ENCODE measurements at regions not wholly inside any gene's neighbourhood (a gene's known extent, or its start where the extent isn't known, plus 50 kb on each side); places are given as distances from the start of the nearest gene placed in this dataset.

DNA sequence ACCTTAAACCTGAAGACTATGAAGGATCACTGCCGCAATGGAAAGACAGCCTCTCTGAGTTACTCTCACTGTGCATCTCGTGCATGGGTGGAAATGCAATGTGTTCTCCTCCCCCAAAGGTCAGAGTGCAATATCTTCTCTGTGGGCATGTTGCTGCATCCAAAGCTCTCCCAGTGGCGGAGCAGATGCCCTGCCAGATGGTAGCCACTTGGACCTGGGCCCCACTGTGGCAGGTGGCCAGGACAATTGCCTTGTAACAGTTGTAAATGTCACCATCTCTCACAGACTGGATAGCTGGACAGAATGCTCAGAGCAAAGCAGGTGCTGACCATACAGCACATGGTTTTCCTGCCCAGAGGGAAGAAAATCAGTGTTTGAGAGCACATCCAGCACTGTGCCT, 542.0 kb downstream of the FAM181B start:
- no peak for DNase-seq (ENCODE audit: low spot score)
- Histone ChIP-seq H3K9ac (ENCODE audit: low read depth, low read length, poor library complexity) (no peak overlapping the region), H3K14ac (ENCODE audit: low read length) (no peak overlapping the region), H2AFZ (ENCODE audit: low read length) (no peak overlapping the region), H4K91ac (ENCODE audit: low read depth, low read length, poor library complexity) (no peak overlapping the region), H2BK120ac (ENCODE audit: low read depth, low read length) (no peak overlapping the region), H2BK5ac (ENCODE audit: low read length) (no peak overlapping the region), H3K23ac (ENCODE audit: low read depth, low read length, poor library complexity) (no peak overlapping the region), H3K4me3 (ENCODE audit: low read length in 2 of 2) (no peak overlapping the region), H3K79me1 (ENCODE audit: low read depth, low read length) (no peaks in the 10 kb centered on the region), H3K27me3 (ENCODE audit: control insufficient read depth in 3 of 3, insufficient read depth in 3 of 3, low read depth in 1 of 3, low read length in 3 of 3) (no peaks in the 10 kb centered on the region), H3K4ac (ENCODE audit: low read length) (no peak overlapping the region), H3K27ac (replicated peaks; ENCODE audit: low read length) (no peak overlapping the region), H2BK12ac (ENCODE audit: low read length) (no peak overlapping the region), H3K9me3 (replicated peaks in 1 of 2; ENCODE audit: control insufficient read depth in 2 of 2, insufficient read depth in 1 of 2, low read depth in 1 of 2, low read length in 2 of 2) (no peaks in the 10 kb centered on the region), H2BK15ac (ENCODE audit: low read length) (no peak overlapping the region), H3K4me2 (ENCODE audit: insufficient read depth, low read length, poor library complexity, severe bottlenecking) (no peak overlapping the region), H4K8ac (ENCODE audit: low read depth, low read length) (no peak overlapping the region), H2AK5ac (ENCODE audit: low read depth, low read length) (no peak overlapping the region), H3K4me1 (ENCODE audit: control insufficient read depth in 2 of 2, insufficient read depth in 1 of 2, low read depth in 1 of 2, low read length in 2 of 2) (no peaks in the 10 kb centered on the region), H3K18ac (ENCODE audit: low read length) (no peak overlapping the region), H3K36me3 (replicated peaks in 1 of 2; ENCODE audit: control insufficient read depth in 2 of 2, insufficient read depth in 2 of 2, low read length in 2 of 2) (no peaks in the 10 kb centered on the region)
- no CpG with 5 or more reads among the region's 3 CpGs for WGBS, 2 donors (ENCODE audit: extremely low coverage in 2 of 2, insufficient read length in 2 of 2, insufficient replicate concordance in 1 of 2)

GRCh38 chr11:82185925-82186324, 547.7 kb downstream of the FAM181B start:
- no peak overlapping the region for H3K18ac ChIP-seq (ENCODE audit: low read length)
- H3K27me3 ChIP-seq (ENCODE audit: control insufficient read depth in 3 of 3, insufficient read depth in 3 of 3, low read depth in 1 of 3, low read length in 3 of 3): no peaks in the 10 kb centered on the region
- no peak overlapping the region for H2BK12ac ChIP-seq (ENCODE audit: low read length)
- no peak for DNase-seq (ENCODE audit: low spot score)
- H3K14ac ChIP-seq (ENCODE audit: low read length): no peak overlapping the region
- no peak overlapping the region for H3K4me3 ChIP-seq (ENCODE audit: low read length in 2 of 2)
- H2BK15ac ChIP-seq (ENCODE audit: low read length): no peak overlapping the region
- no peak overlapping the region for H2AFZ ChIP-seq (ENCODE audit: low read length)
- no peak overlapping the region for H2AK5ac ChIP-seq (ENCODE audit: low read depth, low read length)
- H3K4me1 ChIP-seq (ENCODE audit: control insufficient read depth in 2 of 2, insufficient read depth in 1 of 2, low read depth in 1 of 2, low read length in 2 of 2): no peaks in the 10 kb centered on the region
- H2BK120ac ChIP-seq (ENCODE audit: low read depth, low read length): no peak overlapping the region
- no peak overlapping the region for H3K4me2 ChIP-seq (ENCODE audit: insufficient read depth, low read length, poor library complexity, severe bottlenecking)
- no CpG with 5 or more reads among the region's 3 CpGs for whole genome bisulfite sequencing, 2 donors (ENCODE audit: extremely low coverage in 2 of 2, insufficient read length in 2 of 2, insufficient replicate concordance in 1 of 2)
- H3K79me1 ChIP-seq (ENCODE audit: low read depth, low read length): no peaks in the 10 kb centered on the region
- H4K8ac ChIP-seq (ENCODE audit: low read depth, low read length): no peak overlapping the region
- H3K9ac ChIP-seq (ENCODE audit: low read depth, low read length, poor library complexity): no peak overlapping the region
- no peak overlapping the region for H3K23ac ChIP-seq (ENCODE audit: low read depth, low read length, poor library complexity)
- H3K4ac ChIP-seq (ENCODE audit: low read length): no peak overlapping the region
- no peaks in the 10 kb centered on the region for H3K9me3 ChIP-seq (replicated peaks in 1 of 2; ENCODE audit: control insufficient read depth in 2 of 2, insufficient read depth in 1 of 2, low read depth in 1 of 2, low read length in 2 of 2)
- H3K27ac ChIP-seq (replicated peaks; ENCODE audit: low read length): no peak overlapping the region
- H2BK5ac ChIP-seq (ENCODE audit: low read length): no peak overlapping the region
- H3K36me3 ChIP-seq (replicated peaks in 1 of 2; ENCODE audit: control insufficient read depth in 2 of 2, insufficient read depth in 2 of 2, low read length in 2 of 2): no peaks in the 10 kb centered on the region
- H4K91ac ChIP-seq (ENCODE audit: low read depth, low read length, poor library complexity): no peak overlapping the region

DNA sequence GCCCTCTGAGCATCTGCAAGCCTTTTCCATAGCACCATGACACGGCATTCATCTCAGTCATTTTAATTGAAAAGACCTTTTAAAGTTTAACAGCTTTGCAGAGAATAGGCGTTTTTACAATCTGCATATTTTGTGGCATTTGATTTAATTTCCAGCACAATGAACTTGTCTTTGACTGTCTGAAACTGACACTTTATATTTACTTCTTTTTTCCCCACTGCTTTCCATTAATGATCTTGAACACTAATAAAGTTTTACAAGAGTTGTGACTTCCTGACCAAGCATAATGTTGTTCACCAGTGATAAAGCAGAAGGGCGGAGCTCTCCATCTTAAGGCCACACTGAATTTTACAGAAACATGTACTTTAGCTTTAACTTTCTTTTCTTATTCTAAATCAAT, 548.7 kb downstream of the FAM181B start:
- Histone ChIP-seq H2BK5ac (ENCODE audit: low read length) (no peak overlapping the region), H3K4ac (ENCODE audit: low read length) (no peak overlapping the region), H2BK120ac (ENCODE audit: low read depth, low read length) (no peak overlapping the region)

DNA sequence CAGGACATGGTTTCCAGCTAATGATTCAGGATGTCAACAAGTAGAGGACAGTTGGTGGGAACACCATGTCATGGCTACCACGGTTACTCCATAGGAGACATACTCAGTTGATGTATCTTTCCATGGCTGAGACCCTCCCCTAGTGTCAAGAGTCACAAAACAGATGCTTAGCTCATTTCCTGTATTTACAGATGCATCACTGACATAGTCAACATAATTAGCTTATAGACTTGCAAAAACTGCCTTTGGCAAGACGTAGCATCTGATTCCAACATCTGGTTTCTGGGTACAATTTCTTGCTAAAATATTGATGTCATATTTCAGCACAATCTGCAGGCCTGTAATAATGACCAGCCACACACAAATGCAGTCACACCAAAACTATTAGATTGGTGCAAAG, 550.3 kb downstream of the FAM181B start:
- Histone ChIP-seq H3K4me1 (ENCODE audit: control insufficient read depth in 2 of 2, insufficient read depth in 1 of 2, low read depth in 1 of 2, low read length in 2 of 2) (no peaks in the 10 kb centered on the region), H3K18ac (ENCODE audit: low read length) (no peak overlapping the region), H3K4me3 (ENCODE audit: low read length in 2 of 2) (no peak overlapping the region)

More for the DNA sequence above, 548.7 kb downstream of the FAM181B start:
- DNase-seq (ENCODE audit: low spot score): no peak
- Histone ChIP-seq H2AFZ (ENCODE audit: low read length) (no peak overlapping the region), H3K14ac (ENCODE audit: low read length) (no peak overlapping the region), H3K4me2 (ENCODE audit: insufficient read depth, low read length, poor library complexity, severe bottlenecking) (no peak overlapping the region), H2BK15ac (ENCODE audit: low read length) (no peak overlapping the region), H3K79me1 (ENCODE audit: low read depth, low read length) (no peaks in the 10 kb centered on the region), H3K23ac (ENCODE audit: low read depth, low read length, poor library complexity) (no peak overlapping the region), H3K27me3 (ENCODE audit: control insufficient read depth in 3 of 3, insufficient read depth in 3 of 3, low read depth in 1 of 3, low read length in 3 of 3) (no peaks in the 10 kb centered on the region), H4K91ac (ENCODE audit: low read depth, low read length, poor library complexity) (no peak overlapping the region), H2BK12ac (ENCODE audit: low read length) (no peak overlapping the region), H3K4me3 (ENCODE audit: low read length in 2 of 2) (no peak overlapping the region), H3K9ac (ENCODE audit: low read depth, low read length, poor library complexity) (no peak overlapping the region), H3K9me3 (replicated peaks in 1 of 2; ENCODE audit: control insufficient read depth in 2 of 2, insufficient read depth in 1 of 2, low read depth in 1 of 2, low read length in 2 of 2) (no peaks in the 10 kb centered on the region), H4K8ac (ENCODE audit: low read depth, low read length) (no peak overlapping the region), H3K4me1 (ENCODE audit: control insufficient read depth in 2 of 2, insufficient read depth in 1 of 2, low read depth in 1 of 2, low read length in 2 of 2) (no peaks in the 10 kb centered on the region), H3K27ac (replicated peaks; ENCODE audit: low read length) (no peak overlapping the region), H3K18ac (ENCODE audit: low read length) (no peak overlapping the region), H2AK5ac (ENCODE audit: low read depth, low read length) (no peak overlapping the region), H3K36me3 (replicated peaks in 1 of 2; ENCODE audit: control insufficient read depth in 2 of 2, insufficient read depth in 2 of 2, low read length in 2 of 2) (no peaks in the 10 kb centered on the region)
- WGBS, 2 donors (ENCODE audit: extremely low coverage in 2 of 2, insufficient read length in 2 of 2, insufficient replicate concordance in 1 of 2): no CpG with 5 or more reads among the region's 3 CpGs

More for the DNA sequence above, 550.3 kb downstream of the FAM181B start:
- H3K36me3 ChIP-seq (replicated peaks in 1 of 2; ENCODE audit: control insufficient read depth in 2 of 2, insufficient read depth in 2 of 2, low read length in 2 of 2): no peaks in the 10 kb centered on the region
- no peak overlapping the region for H3K27ac ChIP-seq (replicated peaks; ENCODE audit: low read length)
- H2BK120ac ChIP-seq (ENCODE audit: low read depth, low read length): no peak overlapping the region
- no peak overlapping the region for H3K4me2 ChIP-seq (ENCODE audit: insufficient read depth, low read length, poor library complexity, severe bottlenecking)
- DNase-seq (ENCODE audit: low spot score): no peak
- H2BK5ac ChIP-seq (ENCODE audit: low read length): no peak overlapping the region
- H3K4ac ChIP-seq (ENCODE audit: low read length): no peak overlapping the region
- no peak overlapping the region for H3K23ac ChIP-seq (ENCODE audit: low read depth, low read length, poor library complexity)
- no peak overlapping the region for H2AFZ ChIP-seq (ENCODE audit: low read length)
- no CpG with 5 or more reads among the region's 2 CpGs for WGBS, 2 donors (ENCODE audit: extremely low coverage in 2 of 2, insufficient read length in 2 of 2, insufficient replicate concordance in 1 of 2)
- H3K9ac ChIP-seq (ENCODE audit: low read depth, low read length, poor library complexity): no peak overlapping the region
- H2BK12ac ChIP-seq (ENCODE audit: low read length): no peak overlapping the region
- H3K27me3 ChIP-seq (ENCODE audit: control insufficient read depth in 3 of 3, insufficient read depth in 3 of 3, low read depth in 1 of 3, low read length in 3 of 3): no peaks in the 10 kb centered on the region
- H4K91ac ChIP-seq (ENCODE audit: low read depth, low read length, poor library complexity): no peak overlapping the region
- H2BK15ac ChIP-seq (ENCODE audit: low read length): no peak overlapping the region
- H3K79me1 ChIP-seq (ENCODE audit: low read depth, low read length): no peaks in the 10 kb centered on the region
- H3K14ac ChIP-seq (ENCODE audit: low read length): no peak overlapping the region
- no peaks in the 10 kb centered on the region for H3K9me3 ChIP-seq (replicated peaks in 1 of 2; ENCODE audit: control insufficient read depth in 2 of 2, insufficient read depth in 1 of 2, low read depth in 1 of 2, low read length in 2 of 2)
- no peak overlapping the region for H4K8ac ChIP-seq (ENCODE audit: low read depth, low read length)
- no peak overlapping the region for H2AK5ac ChIP-seq (ENCODE audit: low read depth, low read length)
